Neural cell (in vitro differentiated cells): ENCODE measurements at regions not wholly inside any gene's neighbourhood (a gene's known extent, or its start where the extent isn't known, plus 50 kb on each side); places are given as distances from the start of the nearest gene placed in this dataset.
"Not testable (repeated sequence)": the region's sequence is repeated elsewhere in the genome, so short reads cannot be mapped to it uniquely, and the experiment has no call there.

ENCODE experiments used
- H2AFZ ChIP-seq: fragments of 200-600, 300-800 bp; sonication (generic), shearing (Covaris generic); 2 replicates; pipeline ENCODE4 v1.6.0; 2014; ENCODE audit warnings: low read depth, mild to moderate bottlenecking, antibody characterized with exemption, low read length, moderate library complexity
- H3F3A ChIP-seq: fragments of 200-600 bp; shearing (Covaris generic); 2 replicates; pipeline ENCODE4 v1.6.1; 2016; ENCODE audit warnings: mild to moderate bottlenecking, moderate library complexity, mixed read lengths, antibody characterized with exemption, low read length; ENCODE audit not compliant: insufficient read depth, poor library complexity, severe bottlenecking
- H3K27ac ChIP-seq: fragments of 200-600, 300-800 bp; sonication (generic), shearing (Covaris generic); 2 replicates; pipeline ENCODE4 v1.5.1; 2014; ENCODE audit warnings: mild to moderate bottlenecking, low read length, moderate library complexity
- H3K27me3 ChIP-seq: fragments of 300-800, 200-600 bp; sonication (generic), shearing (Covaris generic); 2 replicates; pipeline ENCODE4 v1.6.0; 2014; ENCODE audit warnings: mild to moderate bottlenecking, low read depth, low read length, moderate library complexity; ENCODE audit not compliant: insufficient read depth
- H3K36me3 ChIP-seq: fragments of 300-800, 200-600 bp; sonication (generic), shearing (Covaris generic); 2 replicates; pipeline ENCODE4 v1.5.1; 2014; ENCODE audit warnings: mild to moderate bottlenecking, antibody characterized with exemption, low read length, moderate library complexity; ENCODE audit not compliant: insufficient read depth
- H3K4me2 ChIP-seq: fragments of 300-800, 200-600 bp; sonication (generic), shearing (Covaris generic); 2 replicates; pipeline ENCODE4 v1.6.0; 2014; ENCODE audit warnings: mild to moderate bottlenecking, low read length
- H3K4me3 ChIP-seq: fragments of 300-800, 200-600 bp; sonication (generic), shearing (Covaris generic); 2 replicates; pipeline ENCODE4 v1.5.1; 2014; ENCODE audit warnings: mild to moderate bottlenecking, low read length, moderate library complexity
- H3K79me2 ChIP-seq: fragments of 200-600 bp; shearing (Covaris generic); replicated peaks from 2 replicates; pipeline ENCODE4 v1.6.0; 2014; ENCODE audit warnings: mild to moderate bottlenecking, low read length, moderate library complexity; ENCODE audit not compliant: insufficient read depth
- H3K9ac ChIP-seq: fragments of 300-800, 200-600 bp; sonication (generic), shearing (Covaris generic); 2 replicates; pipeline ENCODE4 v1.6.1; 2016; ENCODE audit warnings: mild to moderate bottlenecking, low read length, mixed read lengths
- H3K9me2 ChIP-seq: fragments of 200-600 bp; shearing (Covaris generic); 2 replicates; pipeline ENCODE4 v1.6.1; 2016; ENCODE audit warnings: mild to moderate bottlenecking, low read length, mixed read lengths; ENCODE audit not compliant: insufficient read depth
- H3K9me3 ChIP-seq: fragments of 200-600, 300-800 bp; sonication (generic), shearing (Covaris generic); 2 replicates; pipeline ENCODE4 v1.6.1; 2016; ENCODE audit warnings: mild to moderate bottlenecking, mixed run types, low read length, moderate library complexity, mixed read lengths
- H4K20me1 ChIP-seq: fragments of 200-600 bp; shearing (Covaris generic); 2 replicates; pipeline ENCODE4 v1.6.1; 2016; ENCODE audit warnings: mild to moderate bottlenecking, mixed run types; ENCODE audit not compliant: insufficient read depth
- EP300 ChIP-seq: fragments of 450-650 bp; conservative IDR thresholded peaks from 2 replicates; pipeline ENCODE4 v1.6.1; 2014; ENCODE audit warnings: antibody characterized with exemption, mild to moderate bottlenecking, moderate library complexity; ENCODE audit not compliant: poor library complexity, severe bottlenecking
- EZH2 ChIP-seq: fragments of 200-600, 300-800 bp; shearing (Covaris generic), sonication (generic); IDR thresholded peaks from 2 replicates; pipeline ENCODE4 v1.6.1; 2014; ENCODE audit warnings: antibody characterized with exemption, low read length, borderline replicate concordance, mild to moderate bottlenecking; ENCODE audit not compliant: insufficient read depth, poor library complexity, severe bottlenecking
- MXI1 ChIP-seq: fragments of 450-650 bp; conservative IDR thresholded peaks from 2 replicates; pipeline ENCODE4 v1.6.1; 2014; ENCODE audit warnings: antibody characterized with exemption, mild to moderate bottlenecking; ENCODE audit not compliant: poor library complexity, severe bottlenecking
- POLR2AphosphoS5 ChIP-seq: IDR thresholded peaks from 2 replicates; pipeline ENCODE4 v1.6.1; 2012
- RAD21 ChIP-seq: fragments of 450-650 bp; conservative IDR thresholded peaks from 2 replicates; pipeline ENCODE4 v1.6.1; 2014; ENCODE audit warnings: antibody characterized with exemption, mild to moderate bottlenecking, moderate library complexity
- REST ChIP-seq: IDR thresholded peaks from 2 replicates; pipeline ENCODE4 v1.6.1; 2012; ENCODE audit warnings: borderline replicate concordance
- SMC3 ChIP-seq: fragments of 450-650 bp; conservative IDR thresholded peaks from 2 replicates; pipeline ENCODE4 v1.6.1; 2014; ENCODE audit warnings: antibody characterized with exemption, mild to moderate bottlenecking, moderate library complexity; ENCODE audit not compliant: poor library complexity
- TAF1 ChIP-seq: IDR thresholded peaks from 2 replicates; pipeline ENCODE4 v1.6.1; 2012; ENCODE audit warnings: low read depth
- TF ChIP-seq, protein P1 (sequence below): fragments of 450-650 bp; IDR thresholded peaks from 2 replicates; pipeline ENCODE4 v1.5.1; 2014; ENCODE audit warnings: antibody characterized with exemption, mild to moderate bottlenecking, moderate library complexity; ENCODE audit not compliant: poor library complexity, severe bottlenecking

GRCh38 chr6:67909354-67909753, 725.7 kb upstream of the ADGRB3 start:
- Histone ChIP-seq H3K79me2 (no peaks in the 10 kb centered on the region), H3K27ac (no peak overlapping the region), H3K9me2 (no peaks in the 10 kb centered on the region), H3F3A (no peaks in the 10 kb centered on the region), H3K9me3 (no peaks in the 10 kb centered on the region), H3K36me3 (no peaks in the 10 kb centered on the region), H4K20me1 (no peaks in the 10 kb centered on the region), H3K9ac (no peak overlapping the region), H3K4me2 (no peak overlapping the region), H3K27me3 (no peaks in the 10 kb centered on the region), H2AFZ (no peak overlapping the region), H3K4me3 (no peak overlapping the region)
- no peak for TF ChIP-seq MXI1

DNA sequence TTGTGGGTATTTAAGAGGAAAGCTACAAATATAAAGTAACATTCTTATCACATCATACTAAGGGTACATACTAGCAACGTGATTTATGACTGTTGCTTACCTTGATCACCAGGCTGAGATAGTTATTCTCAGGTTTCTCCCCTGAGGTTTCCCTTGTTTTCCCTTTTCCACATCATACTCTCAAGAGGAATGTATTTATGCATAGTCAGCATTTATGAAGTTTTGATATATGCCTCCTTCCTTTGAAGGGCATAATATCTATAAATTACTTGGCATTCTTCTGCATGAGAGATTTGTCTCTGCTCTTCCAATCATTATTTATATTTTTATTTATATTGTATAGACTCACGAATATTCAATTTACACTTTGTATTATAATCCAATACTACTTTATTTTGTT, 726.7 kb upstream of the ADGRB3 start:
- Histone ChIP-seq H3K9ac (no peak overlapping the region), H3K9me2 (no peaks in the 10 kb centered on the region), H3K27me3 (no peaks in the 10 kb centered on the region), H4K20me1 (no peaks in the 10 kb centered on the region), H3K79me2 (no peaks in the 10 kb centered on the region), H3K9me3 (no peaks in the 10 kb centered on the region), H3K4me2 (no peak overlapping the region), H2AFZ (no peak overlapping the region), H3K27ac (no peak overlapping the region), H3K36me3 (no peaks in the 10 kb centered on the region), H3F3A (no peaks in the 10 kb centered on the region), H3K4me3 (no peak overlapping the region)
- TF ChIP-seq EZH2 (no peak), SMC3 (no peak), MXI1 (no peak), EP300 (no peak), RAD21 (no peak), REST (no peak), POLR2AphosphoS5 (no peak), TAF1 (no peak)
- TF ChIP-seq, protein P1, sequence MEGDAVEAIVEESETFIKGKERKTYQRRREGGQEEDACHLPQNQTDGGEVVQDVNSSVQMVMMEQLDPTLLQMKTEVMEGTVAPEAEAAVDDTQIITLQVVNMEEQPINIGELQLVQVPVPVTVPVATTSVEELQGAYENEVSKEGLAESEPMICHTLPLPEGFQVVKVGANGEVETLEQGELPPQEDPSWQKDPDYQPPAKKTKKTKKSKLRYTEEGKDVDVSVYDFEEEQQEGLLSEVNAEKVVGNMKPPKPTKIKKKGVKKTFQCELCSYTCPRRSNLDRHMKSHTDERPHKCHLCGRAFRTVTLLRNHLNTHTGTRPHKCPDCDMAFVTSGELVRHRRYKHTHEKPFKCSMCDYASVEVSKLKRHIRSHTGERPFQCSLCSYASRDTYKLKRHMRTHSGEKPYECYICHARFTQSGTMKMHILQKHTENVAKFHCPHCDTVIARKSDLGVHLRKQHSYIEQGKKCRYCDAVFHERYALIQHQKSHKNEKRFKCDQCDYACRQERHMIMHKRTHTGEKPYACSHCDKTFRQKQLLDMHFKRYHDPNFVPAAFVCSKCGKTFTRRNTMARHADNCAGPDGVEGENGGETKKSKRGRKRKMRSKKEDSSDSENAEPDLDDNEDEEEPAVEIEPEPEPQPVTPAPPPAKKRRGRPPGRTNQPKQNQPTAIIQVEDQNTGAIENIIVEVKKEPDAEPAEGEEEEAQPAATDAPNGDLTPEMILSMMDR = no peak

DNA sequence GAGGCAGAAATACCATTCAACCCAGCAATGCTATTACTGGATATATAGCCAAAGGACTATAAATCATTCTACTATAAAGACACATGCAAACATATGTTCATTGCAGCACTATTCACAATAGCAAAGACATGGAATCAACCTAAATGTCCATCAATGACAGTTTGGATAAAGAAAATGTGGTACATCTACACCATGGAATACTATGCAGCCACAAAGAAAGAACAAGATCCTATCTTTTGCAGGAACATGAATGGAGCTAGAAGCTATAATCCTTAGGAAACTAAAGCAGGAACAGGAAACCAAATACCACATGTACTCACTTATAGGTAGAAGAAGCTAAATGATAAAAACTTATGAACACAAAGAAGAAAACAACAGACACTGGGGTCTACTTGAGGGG, 730.3 kb upstream of the ADGRB3 start:
- H3K4me3 ChIP-seq, H4K20me1 ChIP-seq, H3K79me2 ChIP-seq, H3K27me3 ChIP-seq, H3K4me2 ChIP-seq, H3F3A ChIP-seq, H3K9ac ChIP-seq, H3K9me3 ChIP-seq, H3K9me2 ChIP-seq, H3K36me3 ChIP-seq, H3K27ac ChIP-seq, H2AFZ ChIP-seq: not testable (repeated sequence)
